ENCODE measurements at regions not wholly inside any gene's neighbourhood (a gene's known extent, or its start where the extent isn't known, plus 50 kb on each side); places are given as distances from the start of the nearest gene placed in this dataset.
"Not testable (repeated sequence)": the region's sequence is repeated elsewhere in the genome, so short reads cannot be mapped to it uniquely, and the experiment has no call there.

DNA sequence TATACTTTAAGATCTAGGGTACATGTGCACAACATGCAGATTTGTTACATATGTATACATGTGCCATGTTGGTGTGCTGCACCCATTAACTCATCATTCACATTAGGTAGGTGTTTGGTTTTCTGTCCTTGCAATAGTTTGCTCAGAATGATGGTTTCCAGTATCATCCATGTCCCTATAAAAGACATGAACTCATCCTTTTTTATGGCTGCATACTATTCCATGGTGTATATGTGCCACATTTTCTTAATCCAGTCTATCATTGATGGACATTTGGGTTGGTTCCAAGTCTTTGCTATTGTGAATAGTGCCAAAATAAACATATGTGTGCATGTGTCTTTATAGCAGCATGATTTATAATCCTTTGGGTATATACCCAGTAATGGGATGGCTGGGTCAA lies 747.1 kb upstream of the MEF2C start:
- TF ChIP-seq, protein P1, sequence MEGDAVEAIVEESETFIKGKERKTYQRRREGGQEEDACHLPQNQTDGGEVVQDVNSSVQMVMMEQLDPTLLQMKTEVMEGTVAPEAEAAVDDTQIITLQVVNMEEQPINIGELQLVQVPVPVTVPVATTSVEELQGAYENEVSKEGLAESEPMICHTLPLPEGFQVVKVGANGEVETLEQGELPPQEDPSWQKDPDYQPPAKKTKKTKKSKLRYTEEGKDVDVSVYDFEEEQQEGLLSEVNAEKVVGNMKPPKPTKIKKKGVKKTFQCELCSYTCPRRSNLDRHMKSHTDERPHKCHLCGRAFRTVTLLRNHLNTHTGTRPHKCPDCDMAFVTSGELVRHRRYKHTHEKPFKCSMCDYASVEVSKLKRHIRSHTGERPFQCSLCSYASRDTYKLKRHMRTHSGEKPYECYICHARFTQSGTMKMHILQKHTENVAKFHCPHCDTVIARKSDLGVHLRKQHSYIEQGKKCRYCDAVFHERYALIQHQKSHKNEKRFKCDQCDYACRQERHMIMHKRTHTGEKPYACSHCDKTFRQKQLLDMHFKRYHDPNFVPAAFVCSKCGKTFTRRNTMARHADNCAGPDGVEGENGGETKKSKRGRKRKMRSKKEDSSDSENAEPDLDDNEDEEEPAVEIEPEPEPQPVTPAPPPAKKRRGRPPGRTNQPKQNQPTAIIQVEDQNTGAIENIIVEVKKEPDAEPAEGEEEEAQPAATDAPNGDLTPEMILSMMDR (IDR thresholded peaks at IDR 0.05; ENCODE audit: insufficient read depth, low read depth, low read length), result not testable (repeated sequence)
- TF ChIP-seq EZH2 (IDR thresholded peaks at IDR 0.05; ENCODE audit: insufficient read depth, low read length), result not testable (repeated sequence)
